BLaER1 treated with 17β-estradiol and CSF1 and Interleukin-3, amounts not matched to agents 10 nM and 100 nM (cell line): ENCODE measurements at regions not wholly inside any gene's neighbourhood (a gene's known extent, or its start where the extent isn't known, plus 50 kb on each side); places are given as distances from the start of the nearest gene placed in this dataset.
"Not testable (repeated sequence)": the region's sequence is repeated elsewhere in the genome, so short reads cannot be mapped to it uniquely, and the experiment has no call there.

Experiments used
- H3K27ac ChIP-seq, 11 experiments: shearing (Covaris generic); formaldehyde crosslinking; 2 replicates each; pipeline ENCODE4 v1.8.1; 2022
- H3K27me3 ChIP-seq, 11 experiments: shearing (Covaris generic); formaldehyde crosslinking; 2 replicates each; pipeline ENCODE4 v1.8.1; 2022
- H3K36me3 ChIP-seq, 11 experiments: shearing (Covaris generic); formaldehyde crosslinking; 2 replicates each; pipeline ENCODE4 v1.8.1; 2022
- H3K4me1 ChIP-seq, 10 experiments: shearing (Covaris generic); formaldehyde crosslinking; 2 replicates each; pipeline ENCODE4 v1.8.1; 2022
- H3K4me2 ChIP-seq, 11 experiments: shearing (Covaris generic); formaldehyde crosslinking; 2 replicates each; pipeline ENCODE4 v1.8.1; 2022
- H3K4me3 ChIP-seq, 10 experiments: shearing (Covaris generic); formaldehyde crosslinking; 2 replicates each; pipeline ENCODE4 v1.8.1; 2022
- H3K9ac ChIP-seq, 11 experiments: shearing (Covaris generic); formaldehyde crosslinking; 2 replicates each; pipeline ENCODE4 v1.8.1; 2022
- H3K9me3 ChIP-seq, 11 experiments: shearing (Covaris generic); formaldehyde crosslinking; replicated peaks in 1 of 11; 2 replicates each; pipeline ENCODE4 v1.8.1; 2022
- H4K20me1 ChIP-seq, 11 experiments: shearing (Covaris generic); formaldehyde crosslinking; 2 replicates each; pipeline ENCODE4 v1.8.1; 2022
- Cebpa-rat ChIP-seq, 11 experiments: shearing (Covaris generic); IDR thresholded peaks; 2 replicates each; pipeline ENCODE4 v1.8.1; 2022

GRCh38 chr2:39914949-39915348 lies 135.9 kb upstream of the THUMPD2 start:
- Histone ChIP-seq H3K4me2 (no peak overlapping the region), H3K27ac (no peak overlapping the region), H3K9me3 (no peaks in the 10 kb centered on the region; a peak in 1 of 22 replicates), H3K36me3 (no peaks in the 10 kb centered on the region), H3K27me3 (no peaks in the 10 kb centered on the region), H4K20me1 (no peaks in the 10 kb centered on the region), H3K4me1 (peaks cover 0 to 27% (median 14%) of the 10 kb centered on the region in 10 experiments; a peak in 16 of 20 replicates), H3K9ac (no peak overlapping the region), H3K4me3 (no peak overlapping the region)
- no peak for TF ChIP-seq Cebpa-rat (IDR thresholded peaks at IDR 0.05)

GRCh38 chr2:39913648-39914461 lies 134.8 kb upstream of the THUMPD2 start:
- no peaks in the 10 kb centered on the region for H3K9me3 ChIP-seq
- no peaks in the 10 kb centered on the region for H3K36me3 ChIP-seq
- peak overlapping the region in 3 of 11 experiments; percentile 10 to 21 (median 14); a peak in 4 of 22 replicates for H3K4me2 ChIP-seq
- no peaks in the 10 kb centered on the region for H3K27me3 ChIP-seq
- TF ChIP-seq Cebpa-rat (IDR thresholded peaks at IDR 0.05) = no peak
- no peak overlapping the region for H3K9ac ChIP-seq
- H4K20me1 ChIP-seq = no peaks in the 10 kb centered on the region
- H3K4me3 ChIP-seq = no peak overlapping the region
- peaks cover 0 to 21% (median 7%) of the 10 kb centered on the region in 10 experiments; a peak in 10 of 20 replicates for H3K4me1 ChIP-seq
- peak overlapping the region in 1 of 11 experiments; percentile 5; a peak in 1 of 22 replicates for H3K27ac ChIP-seq

GRCh38 chr2:39902103-39902502 lies 123.0 kb upstream of the THUMPD2 start:
- Histone ChIP-seq H4K20me1 (no peaks in the 10 kb centered on the region), H3K9ac (no peak overlapping the region), H3K36me3 (no peaks in the 10 kb centered on the region), H3K4me2 (no peak overlapping the region), H3K9me3 (peaks cover 0 to 13% (median 12%) of the 10 kb centered on the region in 11 experiments; a peak in 13 of 22 replicates), H3K4me3 (no peak overlapping the region), H3K4me1 (no peaks in the 10 kb centered on the region), H3K27ac (no peak overlapping the region), H3K27me3 (no peaks in the 10 kb centered on the region)
- TF ChIP-seq Cebpa-rat (IDR thresholded peaks at IDR 0.05) = no peak

GRCh38 chr2:39898934-39899333 lies 119.9 kb upstream of the THUMPD2 start:
- TF ChIP-seq Cebpa-rat (IDR thresholded peaks at IDR 0.05) = no peak
- Histone ChIP-seq H4K20me1 (no peaks in the 10 kb centered on the region), H3K9me3 (peaks cover 0 to 13% (median 12%) of the 10 kb centered on the region in 11 experiments; a peak in 13 of 22 replicates), H3K27ac (no peak overlapping the region), H3K27me3 (no peaks in the 10 kb centered on the region), H3K4me3 (no peak overlapping the region), H3K4me2 (no peak overlapping the region), H3K9ac (no peak overlapping the region), H3K36me3 (no peaks in the 10 kb centered on the region), H3K4me1 (no peaks in the 10 kb centered on the region)

- Histone ChIP-seq H3K27me3 (no peaks in the 10 kb centered on the region), H3K4me3 (no peak overlapping the region), H3K9ac (no peak overlapping the region), H3K9me3 (peaks cover 0 to 13% (median 12%) of the 10 kb centered on the region in 11 experiments; a peak in 13 of 22 replicates), H3K27ac (no peak overlapping the region), H3K4me1 (no peaks in the 10 kb centered on the region), H3K36me3 (no peaks in the 10 kb centered on the region), H3K4me2 (no peak overlapping the region), H4K20me1 (no peaks in the 10 kb centered on the region)
- TF ChIP-seq Cebpa-rat (IDR thresholded peaks at IDR 0.05) = no peak
Observed at GRCh38 chr2:39897273-39897672, 118.2 kb upstream of the THUMPD2 start.

- no peaks in the 10 kb centered on the region for H3K27me3 ChIP-seq
- no peak overlapping the region for H3K27ac ChIP-seq
- TF ChIP-seq Cebpa-rat (IDR thresholded peaks at IDR 0.05) = no peak
- no peak overlapping the region for H3K9ac ChIP-seq
- H4K20me1 ChIP-seq = no peaks in the 10 kb centered on the region
- H3K9me3 ChIP-seq = peaks cover 0 to 5% (median under 1%) of the 10 kb centered on the region in 11 experiments; a peak in 3 of 22 replicates
- H3K4me2 ChIP-seq = no peak overlapping the region
- H3K4me3 ChIP-seq = no peak overlapping the region
- H3K4me1 ChIP-seq = no peaks in the 10 kb centered on the region
- H3K36me3 ChIP-seq = no peaks in the 10 kb centered on the region
Observed at GRCh38 chr2:39894082-39894481, 115.0 kb upstream of the THUMPD2 start.

GRCh38 chr2:39893616-39894015 lies 114.6 kb upstream of the THUMPD2 start:
- Histone ChIP-seq H3K27ac (no peak overlapping the region), H3K9ac (no peak overlapping the region), H3K36me3 (no peaks in the 10 kb centered on the region), H3K4me2 (no peak overlapping the region), H3K9me3 (0 out of 22 replicates have a peak, but pooled peaks cover 0 to under 1% (median 0%) of the 10 kb centered on the region in 11 experiments), H3K27me3 (no peaks in the 10 kb centered on the region), H3K4me1 (no peaks in the 10 kb centered on the region), H4K20me1 (no peaks in the 10 kb centered on the region), H3K4me3 (no peak overlapping the region)
- TF ChIP-seq Cebpa-rat (IDR thresholded peaks at IDR 0.05) = no peak

GRCh38 chr2:39881948-39882347 lies 102.9 kb upstream of the THUMPD2 start:
- no peak overlapping the region for H3K9ac ChIP-seq
- H3K36me3 ChIP-seq = no peaks in the 10 kb centered on the region
- H3K4me2 ChIP-seq = no peak overlapping the region
- no peak overlapping the region for H3K27ac ChIP-seq
- no peak overlapping the region for H3K4me3 ChIP-seq
- H4K20me1 ChIP-seq = no peaks in the 10 kb centered on the region
- H3K9me3 ChIP-seq = peaks cover 5 to 26% (median 20%) of the 10 kb centered on the region in 11 experiments; a peak in 20 of 22 replicates
- H3K27me3 ChIP-seq = no peaks in the 10 kb centered on the region
- TF ChIP-seq Cebpa-rat (IDR thresholded peaks at IDR 0.05) = no peak
- H3K4me1 ChIP-seq = no peaks in the 10 kb centered on the region

GRCh38 chr2:39881494-39881893 lies 102.4 kb upstream of the THUMPD2 start:
- no peak overlapping the region for H3K9ac ChIP-seq
- H3K36me3 ChIP-seq = no peaks in the 10 kb centered on the region
- H3K4me2 ChIP-seq = no peak overlapping the region
- H3K27ac ChIP-seq = no peak overlapping the region
- no peak for TF ChIP-seq Cebpa-rat (IDR thresholded peaks at IDR 0.05)
- no peaks in the 10 kb centered on the region for H4K20me1 ChIP-seq
- peaks cover 10 to 30% (median 20%) of the 10 kb centered on the region in 11 experiments; a peak in 20 of 22 replicates for H3K9me3 ChIP-seq
- no peaks in the 10 kb centered on the region for H3K4me1 ChIP-seq
- no peaks in the 10 kb centered on the region for H3K27me3 ChIP-seq
- H3K4me3 ChIP-seq = no peak overlapping the region

- H3K4me3 ChIP-seq, H3K9ac ChIP-seq, H3K4me1 ChIP-seq, H4K20me1 ChIP-seq, H3K27ac ChIP-seq, H3K27me3 ChIP-seq, H3K4me2 ChIP-seq, H3K36me3 ChIP-seq: not testable (repeated sequence)
- peaks cover 10 to 31% (median 21%) of the 10 kb centered on the region in 11 experiments; a peak in 20 of 22 replicates for H3K9me3 ChIP-seq
Observed at GRCh38 chr2:39879001-39879400, 99.9 kb upstream of the THUMPD2 start.
